Caco-2 (cell line): ENCODE measurements at regions not wholly inside any gene's neighbourhood (a gene's known extent, or its start where the extent isn't known, plus 50 kb on each side); places are given as distances from the start of the nearest gene placed in this dataset.

Experiments
- BruUV-seq: library from RNA; stranded (reverse); fragments of 400-500 nt; replicated peaks from 2 replicates; lab custom pipeline; 2021; lab: Mats Ljungman, UMichigan
- CTCF ChIA-PET: fragments of 300-600 bp; sonication (Branson Sonifier 250); formaldehyde crosslinking; loops from one replicate; lab custom pipeline; 2022; ENCODE audit warnings: antibody characterized with exemption; lab: Charles Lee
- POLR2A ChIA-PET: fragments of 300-600 bp; sonication (Branson Sonifier 250); formaldehyde crosslinking; loops from one replicate; lab custom pipeline; 2022; ENCODE audit warnings: antibody characterized with exemption; lab: Charles Lee
- DNase-seq, 2 experiments: peaks; one replicate each; pipeline versions ENCODE4 v3.0.0 to v3.0.0-alpha.2; 2020 to 2022
- H3K27me3 ChIP-seq: replicated peaks from 2 replicates; pipeline ENCODE4 v1.6.0; 2011; ENCODE audit warnings: low read length; ENCODE audit not compliant: control insufficient read depth, insufficient read depth
- H3K36me3 ChIP-seq: 2 replicates; pipeline ENCODE4 v1.5.1; 2011; ENCODE audit warnings: low read length; ENCODE audit not compliant: control insufficient read depth, insufficient read depth
- H3K4me1 ChIP-seq: fragments of 250-450 bp; sonication (Bioruptor Pico); 2 replicates; pipeline ENCODE4 v1.5.1; 2020; ENCODE audit warnings: mild to moderate bottlenecking
- H3K4me3 ChIP-seq: 2 replicates; pipeline ENCODE4 v1.5.1; 2011; ENCODE audit warnings: low read depth, mild to moderate bottlenecking, control low read depth, low read length
- H3K9me3 ChIP-seq: fragments of 250-450 bp; sonication (Bioruptor Pico); 2 replicates; pipeline ENCODE4 v1.5.1; 2020; ENCODE audit warnings: mild to moderate bottlenecking, moderate library complexity
- H3K27ac Mint-ChIP-seq: one replicate; pipeline ENCODE4 v1.8.0; 2022; ENCODE audit warnings: mixed read lengths; ENCODE audit not compliant: unreplicated experiment
- H3K27me3 Mint-ChIP-seq: one replicate; pipeline ENCODE4 v1.8.0; 2022; ENCODE audit warnings: mixed read lengths; ENCODE audit not compliant: insufficient read depth, unreplicated experiment
- H3K36me3 Mint-ChIP-seq: one replicate; pipeline ENCODE4 v1.8.0; 2022; ENCODE audit warnings: mild to moderate bottlenecking, mixed read lengths; ENCODE audit not compliant: insufficient read depth, unreplicated experiment
- H3K4me1 Mint-ChIP-seq: one replicate; pipeline ENCODE4 v1.8.0; 2022; ENCODE audit warnings: low read depth, mixed read lengths; ENCODE audit not compliant: unreplicated experiment
- H3K4me3 Mint-ChIP-seq: one replicate; pipeline ENCODE4 v1.8.0; 2022; ENCODE audit warnings: mild to moderate bottlenecking, moderate library complexity, mixed read lengths; ENCODE audit not compliant: unreplicated experiment
- H3K9me3 Mint-ChIP-seq: one replicate; pipeline ENCODE4 v1.8.0; 2022; ENCODE audit warnings: mixed read lengths; ENCODE audit not compliant: unreplicated experiment
- intact Hi-C: fragments of 100-400 bp; cut with micrococcal nuclease; formaldehyde crosslinking; loops from one replicate; pipeline ENCODE4 v1.10.0; 2022; ENCODE audit not compliant: unreplicated experiment
- TF ChIP-seq, protein P1 (sequence below), 2 experiments: fragments of 200-600 bp in 1 of 2; IDR thresholded peaks; 1 replicate in 1 of 2; 2 replicates in 1 of 2; pipeline versions ENCODE4 v1.5.1 to v1.8.0; 2011 to 2022; ENCODE audit warnings: antibody characterized with exemption in 1 of 2, control low read depth in 1 of 2, inconsistent platforms in 1 of 2, low read depth in 1 of 2, low read length in 1 of 2, mild to moderate bottlenecking in 1 of 2, moderate library complexity in 1 of 2; ENCODE audit not compliant: insufficient read depth in 1 of 2, severe bottlenecking in 1 of 2, unreplicated experiment in 1 of 2

DNA sequence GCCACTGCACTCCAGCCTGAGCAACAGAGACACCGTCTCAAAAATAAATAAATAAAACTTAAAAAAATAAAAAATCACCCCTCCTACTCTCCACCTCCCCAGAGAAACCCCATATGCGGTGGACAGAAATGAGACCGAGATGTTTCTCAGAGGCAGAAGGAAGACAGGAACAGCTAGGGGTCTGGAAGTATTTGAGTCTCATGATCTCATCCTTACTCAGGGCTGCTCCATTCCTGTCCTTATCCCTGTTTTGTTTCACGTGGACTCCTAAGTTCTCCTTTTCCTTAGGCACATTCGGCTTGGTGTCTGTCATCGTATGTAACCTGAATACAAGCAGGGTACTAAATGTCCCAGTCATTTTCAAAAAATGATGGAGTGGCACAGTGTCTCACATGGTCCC, 76.1 kb downstream of the C9orf50 start:
- no peak overlapping the region for H3K4me3 ChIP-seq
- H3K27me3 Mint-ChIP-seq: no peaks in the 10 kb centered on the region
- no peaks in the 10 kb centered on the region for H3K9me3 Mint-ChIP-seq
- H3K4me1 Mint-ChIP-seq: peaks cover 5% of the 10 kb centered on the region
- intact Hi-C loops: no loop called here
- no peaks in the 10 kb centered on the region; the same call in 1 of the 2 replicates for H3K9me3 ChIP-seq
- CTCF ChIA-PET: no interaction called here
- no peaks in the 10 kb centered on the region for H3K27me3 ChIP-seq
- no peak for DNase-seq
- no peak overlapping the region for H3K27ac Mint-ChIP-seq
- no peaks in the 10 kb centered on the region for H3K36me3 Mint-ChIP-seq
- peaks cover 3% of the 10 kb centered on the region; the same call in 1 of the 2 replicates for H3K4me1 ChIP-seq
- no peaks in the 10 kb centered on the region for H3K36me3 ChIP-seq
- H3K4me3 Mint-ChIP-seq: no peak overlapping the region
- POLR2A ChIA-PET: no interaction called here
- TF ChIP-seq, protein P1, sequence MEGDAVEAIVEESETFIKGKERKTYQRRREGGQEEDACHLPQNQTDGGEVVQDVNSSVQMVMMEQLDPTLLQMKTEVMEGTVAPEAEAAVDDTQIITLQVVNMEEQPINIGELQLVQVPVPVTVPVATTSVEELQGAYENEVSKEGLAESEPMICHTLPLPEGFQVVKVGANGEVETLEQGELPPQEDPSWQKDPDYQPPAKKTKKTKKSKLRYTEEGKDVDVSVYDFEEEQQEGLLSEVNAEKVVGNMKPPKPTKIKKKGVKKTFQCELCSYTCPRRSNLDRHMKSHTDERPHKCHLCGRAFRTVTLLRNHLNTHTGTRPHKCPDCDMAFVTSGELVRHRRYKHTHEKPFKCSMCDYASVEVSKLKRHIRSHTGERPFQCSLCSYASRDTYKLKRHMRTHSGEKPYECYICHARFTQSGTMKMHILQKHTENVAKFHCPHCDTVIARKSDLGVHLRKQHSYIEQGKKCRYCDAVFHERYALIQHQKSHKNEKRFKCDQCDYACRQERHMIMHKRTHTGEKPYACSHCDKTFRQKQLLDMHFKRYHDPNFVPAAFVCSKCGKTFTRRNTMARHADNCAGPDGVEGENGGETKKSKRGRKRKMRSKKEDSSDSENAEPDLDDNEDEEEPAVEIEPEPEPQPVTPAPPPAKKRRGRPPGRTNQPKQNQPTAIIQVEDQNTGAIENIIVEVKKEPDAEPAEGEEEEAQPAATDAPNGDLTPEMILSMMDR (IDR thresholded peaks at IDR 0.05; ENCODE audit: insufficient read depth in 1 of 2, low read depth in 1 of 2, low read length in 1 of 2, severe bottlenecking in 1 of 2, unreplicated experiment in 1 of 2): no peak
- BruUV-seq: no TSS peak

- Mint-ChIP-seq H3K4me3 (no peak overlapping the region), H3K9me3 (peaks cover 10% of the 10 kb centered on the region), H3K4me1 (peaks cover 5% of the 10 kb centered on the region), H3K27me3 (no peaks in the 10 kb centered on the region), H3K36me3 (no peaks in the 10 kb centered on the region), H3K27ac (no peak overlapping the region)
- peaks cover 9% of the 10 kb centered on the region for H3K9me3 ChIP-seq
- H3K36me3 ChIP-seq: no peaks in the 10 kb centered on the region
- no TSS peak for BruUV-seq
- intact Hi-C loops: no loop called here
- H3K4me3 ChIP-seq: no peak overlapping the region
- no peak for DNase-seq
- H3K27me3 ChIP-seq: no peaks in the 10 kb centered on the region
- TF ChIP-seq, protein P1 (IDR thresholded peaks at IDR 0.05; ENCODE audit: insufficient read depth in 1 of 2, low read depth in 1 of 2, low read length in 1 of 2, severe bottlenecking in 1 of 2, unreplicated experiment in 1 of 2): no peak
- ChIA-PET CTCF (no interaction called here), POLR2A (no interaction called here)
- no peaks in the 10 kb centered on the region for H3K4me1 ChIP-seq
Measured at GRCh38 chr9:129542741-129543140, 78.2 kb downstream of the C9orf50 start.

GRCh38 chr9:129541270-129541669, 79.6 kb downstream of the C9orf50 start:
- no TSS peak for BruUV-seq
- CTCF ChIA-PET: interaction anchor here (0.5 kb wide), 1 partner anchor 388 kb away, joined by 3 read pairs; no protein-coding TSS in a partner anchor

More at GRCh38 chr9:129541270-129541669, 79.6 kb downstream of the C9orf50 start:
- H3K27me3 Mint-ChIP-seq: no peaks in the 10 kb centered on the region
- Histone ChIP-seq H3K36me3 (no peaks in the 10 kb centered on the region), H3K27me3 (no peaks in the 10 kb centered on the region), H3K4me1 (no peaks in the 10 kb centered on the region), H3K4me3 (no peak overlapping the region), H3K9me3 (peaks cover 9% of the 10 kb centered on the region)
- peaks cover 5% of the 10 kb centered on the region for H3K4me1 Mint-ChIP-seq
- intact Hi-C loops: no loop called here
- DNase-seq: no peak
- H3K27ac Mint-ChIP-seq: no peak overlapping the region
- no peaks in the 10 kb centered on the region for H3K36me3 Mint-ChIP-seq
- POLR2A ChIA-PET: no interaction called here
- peaks cover 10% of the 10 kb centered on the region for H3K9me3 Mint-ChIP-seq
- TF ChIP-seq, protein P1 (IDR thresholded peaks at IDR 0.05; ENCODE audit: insufficient read depth in 1 of 2, low read depth in 1 of 2, low read length in 1 of 2, severe bottlenecking in 1 of 2, unreplicated experiment in 1 of 2): no peak
- no peak overlapping the region for H3K4me3 Mint-ChIP-seq
